H1 (cell line): ENCODE measurements at regions not wholly inside any gene's neighbourhood (a gene's known extent, or its start where the extent isn't known, plus 50 kb on each side); places are given as distances from the start of the nearest gene placed in this dataset.

ENCODE experiments used
- CTCF ChIA-PET: fragments of 300-600 bp; sonication (Branson Sonifier 250); formaldehyde crosslinking; loops from one replicate; lab custom pipeline; 2021; ENCODE audit not compliant: partially characterized antibody; lab: Charles Lee
- POLR2A ChIA-PET: fragments of 300-600 bp; sonication (Branson Sonifier 250); formaldehyde crosslinking; loops from one replicate; lab custom pipeline; 2021; ENCODE audit warnings: inconsistent platforms; ENCODE audit not compliant: partially characterized antibody; lab: Charles Lee
- DNase-seq, 2 experiments: peaks; one replicate each; pipeline versions ENCODE4 v3.0.0 to v3.0.0-alpha.2; 2010 to 2022; ENCODE audit warnings: low spot score in 2 of 2, low read depth in 1 of 2, mixed read lengths in 1 of 2
- FAIRE-seq: peaks from 2 replicates; lab custom pipeline; 2011; peaks lifted over from hg19 to GRCh38; lab: Jason Lieb, UNC
- H2AFZ ChIP-seq: 2 replicates; pipeline ENCODE4 v1.8.1; 2012; ENCODE audit warnings: low read length, inconsistent platforms
- H2AK5ac ChIP-seq: 2 replicates; pipeline ENCODE4 v1.6.1; 2013; ENCODE audit warnings: low read depth, low read length
- H2BK120ac ChIP-seq: replicated peaks from 2 replicates; pipeline ENCODE3; 2013; ENCODE audit warnings: low read depth, low read length, inconsistent platforms
- H2BK12ac ChIP-seq: 2 replicates; pipeline ENCODE4 v1.6.1; 2013; ENCODE audit warnings: low read depth, low read length
- H2BK15ac ChIP-seq: 2 replicates; pipeline ENCODE4 v1.6.1; 2013; ENCODE audit warnings: low read length
- H2BK20ac ChIP-seq: 2 replicates; pipeline ENCODE4 v1.6.1; 2013; ENCODE audit warnings: low read length
- H2BK5ac ChIP-seq: 2 replicates; pipeline ENCODE4 v1.6.1; 2013; ENCODE audit warnings: low read depth, low read length
- H3K14ac ChIP-seq: 2 replicates; pipeline ENCODE4 v1.6.1; 2013; ENCODE audit warnings: inconsistent platforms; ENCODE audit not compliant: insufficient read length
- H3K18ac ChIP-seq: 2 replicates; pipeline ENCODE4 v1.6.1; 2013; ENCODE audit warnings: low read length; ENCODE audit errors: extremely low read depth
- H3K23ac ChIP-seq: 2 replicates; pipeline ENCODE4 v1.6.1; 2013; ENCODE audit warnings: inconsistent platforms; ENCODE audit not compliant: insufficient read length
- H3K23me2 ChIP-seq: 2 replicates; pipeline ENCODE4 v1.6.1; 2013; ENCODE audit warnings: low read depth, low read length
- H3K27ac ChIP-seq: 2 replicates; pipeline ENCODE4 v1.6.1; 2011; ENCODE audit warnings: low read depth, low read length, inconsistent platforms
- H3K27me3 ChIP-seq, 4 experiments: replicated peaks in 1 of 4; 1 replicate in 1 of 4; 2 replicates in 3 of 4; pipeline versions ENCODE4 v1.6.1 to v1.8.1; 2011 to 2013; ENCODE audit warnings: low read length in 3 of 4, mild to moderate bottlenecking in 3 of 4, inconsistent platforms in 2 of 4, mixed read lengths in 2 of 4, moderate library complexity in 1 of 4; ENCODE audit not compliant: control insufficient read depth in 3 of 4, insufficient read depth in 3 of 4; ENCODE audit errors: extremely low read depth in 1 of 4
- H3K36me3 ChIP-seq, 4 experiments: 2 replicates each; pipeline versions ENCODE4 v1.6.1 to v1.8.1; 2011 to 2013; ENCODE audit warnings: mild to moderate bottlenecking in 4 of 4, low read length in 3 of 4, moderate library complexity in 2 of 4, control low read depth in 1 of 4, inconsistent platforms in 1 of 4; ENCODE audit not compliant: insufficient read depth in 4 of 4, control insufficient read depth in 2 of 4
- H3K4ac ChIP-seq: replicated peaks from 2 replicates; pipeline ENCODE3; 2013; ENCODE audit warnings: low read length, low read depth, mixed read lengths, inconsistent platforms; ENCODE audit not compliant: insufficient read length
- H3K4me1 ChIP-seq, 4 experiments: replicated peaks in 1 of 4; 1 replicate in 1 of 4; 2 replicates in 3 of 4; pipeline versions ENCODE4 v1.6.1 to v1.8.1; 2011 to 2013; ENCODE audit warnings: low read length in 3 of 4, inconsistent platforms in 2 of 4, mixed read lengths in 1 of 4; ENCODE audit not compliant: insufficient read depth in 4 of 4, control insufficient read depth in 3 of 4
- H3K4me2 ChIP-seq, 2 experiments: 2 replicates each; pipeline versions ENCODE4 v1.6.1 to v1.8.1; 2011 to 2013; ENCODE audit warnings: low read depth in 2 of 2, low read length in 2 of 2, control low read depth in 1 of 2, inconsistent platforms in 1 of 2, mild to moderate bottlenecking in 1 of 2; ENCODE audit not compliant: insufficient read depth in 1 of 2
- H3K4me3 ChIP-seq, 4 experiments: fragments of 200-600, 300-600 bp in 1 of 4; sonication (generic), shearing (Covaris generic), sonication (Bioruptor Twin) in 1 of 4; 2 replicates each; pipeline versions ENCODE4 v1.5.1 to v1.8.1; 2011 to 2016; ENCODE audit warnings: low read length in 4 of 4, low read depth in 3 of 4, control low read depth in 2 of 4, inconsistent platforms in 2 of 4, mild to moderate bottlenecking in 2 of 4, mixed read lengths in 1 of 4, moderate library complexity in 1 of 4; ENCODE audit not compliant: insufficient read depth in 2 of 4; ENCODE audit errors: extremely low read depth in 1 of 4
- H3K56ac ChIP-seq: replicated peaks from 2 replicates; pipeline ENCODE3; 2013; ENCODE audit warnings: low read depth, mild to moderate bottlenecking, mixed read lengths, low read length, inconsistent platforms; ENCODE audit not compliant: insufficient read length
- H3K79me1 ChIP-seq: 2 replicates; pipeline ENCODE4 v1.6.1; 2013; ENCODE audit warnings: low read depth, low read length, control low read depth
- H3K79me2 ChIP-seq, 2 experiments: 2 replicates each; pipeline versions ENCODE4 v1.6.1 to v1.8.1; 2012 to 2013; ENCODE audit warnings: low read length in 2 of 2, mild to moderate bottlenecking in 2 of 2, inconsistent platforms in 1 of 2; ENCODE audit not compliant: insufficient read depth in 2 of 2, control insufficient read depth in 1 of 2
- H3K9ac ChIP-seq, 4 experiments: replicated peaks in 1 of 4; 1 replicate in 1 of 4; 2 replicates in 3 of 4; pipeline versions ENCODE4 v1.6.1 to v1.8.1; 2011 to 2013; ENCODE audit warnings: low read depth in 3 of 4, low read length in 3 of 4, control low read depth in 2 of 4, mild to moderate bottlenecking in 2 of 4, moderate library complexity in 2 of 4, inconsistent platforms in 1 of 4; ENCODE audit errors: extremely low read depth in 1 of 4
- H3K9me3 ChIP-seq, 2 experiments: 2 replicates each; pipeline versions ENCODE4 v1.6.1 to v1.8.1; 2012 to 2013; ENCODE audit warnings: mild to moderate bottlenecking in 2 of 2, moderate library complexity in 2 of 2, control low read depth in 1 of 2, inconsistent platforms in 1 of 2, low read depth in 1 of 2, low read length in 1 of 2, mixed read lengths in 1 of 2; ENCODE audit not compliant: insufficient read depth in 2 of 2
- H4K20me1 ChIP-seq, 2 experiments: replicated peaks in 1 of 2; 2 replicates each; pipeline versions ENCODE3 to v1.8.1; 2011 to 2013; ENCODE audit warnings: inconsistent platforms in 2 of 2, low read length in 2 of 2, mild to moderate bottlenecking in 1 of 2; ENCODE audit not compliant: insufficient read depth in 2 of 2, control insufficient read depth in 1 of 2
- H4K5ac ChIP-seq: 2 replicates; pipeline ENCODE4 v1.6.1; 2013; ENCODE audit warnings: low read length, low read depth, mixed read lengths, inconsistent platforms; ENCODE audit not compliant: insufficient read length
- H4K8ac ChIP-seq: 2 replicates; pipeline ENCODE4 v1.8.0; 2013; ENCODE audit warnings: mild to moderate bottlenecking, moderate library complexity, low read length, inconsistent platforms; ENCODE audit not compliant: insufficient read depth; ENCODE audit errors: extremely low read depth
- H4K91ac ChIP-seq: replicated peaks from 2 replicates; pipeline ENCODE3; 2013; ENCODE audit warnings: low read length, mixed read lengths, inconsistent platforms; ENCODE audit not compliant: insufficient read length
- NRF1 ChIP-seq: IDR thresholded peaks from 2 replicates; pipeline ENCODE4 v1.6.1; 2011; ENCODE audit warnings: mild to moderate bottlenecking, low read depth, low read length, improper control_type of control experiment
- ZNF274 ChIP-seq: IDR thresholded peaks from 2 replicates; pipeline ENCODE4 v1.7.0; 2012; ENCODE audit warnings: low read length, borderline replicate concordance; ENCODE audit errors: extremely low read depth
- WGBS, 2 experiments: shearing (Covaris generic) in 1 of 2; methylation state at CpG; one replicate each; pipeline versions ENCODE4 v1.1.6 to v1.1.7; 2013 to 2015; ENCODE audit warnings: low lambda C conversion rate in 2 of 2, mixed read lengths in 2 of 2, inconsistent platforms in 1 of 2, low coverage in 1 of 2, missing lambda C conversion rate in 1 of 2; ENCODE audit not compliant: insufficient replicate concordance in 2 of 2, insufficient coverage in 1 of 2, insufficient read length in 1 of 2; ENCODE audit errors: extremely low coverage in 1 of 2, missing lambda C conversion rate in 1 of 2; 5-methylcytosine and 5-hydroxymethylcytosine counted together

- WGBS, 2 experiments: 90% methylated on average over 4 of the region's 4 CpGs; no CpG with 5 or more reads in 1 of the 2 experiments
- Histone ChIP-seq H3K27ac (no peak overlapping the region), H2AFZ (no peak overlapping the region), H2AK5ac (no peak overlapping the region), H2BK120ac (no peak overlapping the region), H3K79me2 (no peaks in the 10 kb centered on the region), H4K20me1 (no peaks in the 10 kb centered on the region), H2BK20ac (no peak overlapping the region), H3K23me2 (no peaks in the 10 kb centered on the region), H3K4me1 (peaks cover 0 to 4% (median under 1%) of the 10 kb centered on the region in 4 experiments; a peak in 2 of 7 replicates), H4K5ac (no peak overlapping the region), H3K9me3 (no peaks in the 10 kb centered on the region), H4K91ac (no peak overlapping the region), H3K4ac (no peak overlapping the region), H3K4me3 (no peak overlapping the region), H3K27me3 (peaks cover 0 to 1% (median 0%) of the 10 kb centered on the region in 4 experiments; a peak in 2 of 7 replicates), H3K23ac (no peak overlapping the region), H2BK12ac (no peak overlapping the region), H3K9ac (no peak overlapping the region), H3K14ac (no peak overlapping the region), H3K56ac (no peak overlapping the region), H2BK5ac (no peak overlapping the region), H3K79me1 (no peaks in the 10 kb centered on the region), H3K4me2 (no peak overlapping the region), H3K18ac (no peak overlapping the region), H4K8ac (no peak overlapping the region), H2BK15ac (no peak overlapping the region), H3K36me3 (no peaks in the 10 kb centered on the region)
- FAIRE-seq (no peak), DNase-seq (no peak)
- POLR2A ChIA-PET: interaction anchor here (1.1 kb wide), 1 partner anchor 10 kb away, joined by 3 read pairs; no protein-coding TSS in a partner anchor
- CTCF ChIA-PET: interaction anchor here (0.9 to 2.8 kb wide), 5 partner anchors 9 to 140 kb away, joined by 3 to 21 read pairs (median 3); no protein-coding TSS in a partner anchor
- TF ChIP-seq NRF1: 0 out of 2 replicates have a peak, but pooled peaks have one; percentile 13
- no peak for TF ChIP-seq ZNF274
- TF ChIP-seq, all 59 proteins: peak for 1
Observed at GRCh38 chr10:78371136-78371535, 337.5 kb downstream of the RPS24 start.
